Putamen (tissue), 1 donor: ENCODE measurements at regions not wholly inside any gene's neighbourhood (a gene's known extent, or its start where the extent isn't known, plus 50 kb on each side); places are given as distances from the start of the nearest gene placed in this dataset.

Source experiments
- DNase-seq: peaks from one replicate; pipeline ENCODE4 v3.0.0-alpha.2; 2016; ENCODE audit warnings: low spot score

DNA sequence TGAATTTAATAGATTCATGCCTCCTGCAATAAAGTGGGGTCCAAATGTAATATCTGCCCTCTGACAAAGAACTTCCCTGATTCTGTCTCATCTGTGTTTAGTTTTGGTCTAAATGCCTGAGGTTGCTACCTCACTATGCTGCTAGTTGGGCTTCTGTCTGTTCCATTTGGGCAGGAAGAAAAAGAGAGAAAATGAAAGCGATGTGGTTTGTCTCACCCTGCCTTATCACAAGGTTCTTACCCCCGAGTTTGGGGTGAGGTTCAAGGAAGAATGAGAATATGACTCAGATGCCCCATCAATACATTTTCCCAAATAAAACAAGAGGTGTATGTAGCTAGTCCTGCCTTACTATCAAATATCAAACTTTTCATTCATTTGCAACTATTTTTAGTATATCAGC is 132.1 kb upstream of the MTAP start:
- DNase-seq = no peak

DNA sequence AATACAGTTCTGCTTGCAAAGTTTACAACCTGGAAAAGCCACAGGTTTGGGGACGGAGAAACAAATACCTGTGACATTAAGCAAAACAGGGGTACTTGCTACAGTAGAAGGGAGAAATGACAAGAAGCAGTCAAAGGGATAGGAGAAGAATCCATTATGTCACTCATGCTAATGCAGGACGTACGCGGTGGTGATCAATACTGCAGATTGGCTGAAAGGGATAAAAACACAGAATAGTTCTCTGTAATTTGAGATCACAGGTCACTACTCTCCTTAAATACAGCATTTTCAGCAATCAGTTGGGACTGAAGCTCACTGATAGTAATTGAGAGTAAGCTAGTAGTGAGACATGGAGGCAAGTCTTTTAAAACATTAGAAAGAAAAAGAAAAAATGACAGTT is 130.3 kb upstream of the MTAP start:
- no peak for DNase-seq

- no peak for DNase-seq
Observed at GRCh38 chr9:21672761-21673160, 129.7 kb upstream of the MTAP start.

- DNase-seq = no peak
Observed at GRCh38 chr9:21674894-21675293, 127.5 kb upstream of the MTAP start.

DNA sequence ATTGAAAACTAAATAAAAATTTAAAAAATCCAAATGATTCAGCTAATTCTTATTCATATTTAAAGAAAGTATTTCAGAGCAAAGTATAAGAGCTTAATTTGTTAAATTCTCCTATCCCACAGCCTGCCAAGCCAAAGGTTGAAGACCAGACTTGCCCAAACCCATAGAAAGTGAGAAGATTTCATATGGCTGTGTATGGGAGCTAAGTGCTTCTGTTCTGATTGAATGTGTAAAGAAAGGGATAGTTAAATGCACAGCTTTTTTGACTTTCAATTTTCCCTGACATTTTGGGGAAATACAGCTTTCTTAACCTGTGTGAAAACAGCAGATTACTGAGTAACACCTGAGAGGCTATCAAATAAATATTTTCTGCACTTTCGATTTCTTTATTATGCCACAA is 125.0 kb upstream of the MTAP start:
- no peak for DNase-seq

- no peak for DNase-seq
Observed at GRCh38 chr9:21677834-21678233, 124.6 kb upstream of the MTAP start.

- no peak for DNase-seq
Observed at GRCh38 chr9:21679432-21679831, 123.0 kb upstream of the MTAP start.

- DNase-seq = no peak
Observed at GRCh38 chr9:21680590-21680989, 121.8 kb upstream of the MTAP start.

DNA sequence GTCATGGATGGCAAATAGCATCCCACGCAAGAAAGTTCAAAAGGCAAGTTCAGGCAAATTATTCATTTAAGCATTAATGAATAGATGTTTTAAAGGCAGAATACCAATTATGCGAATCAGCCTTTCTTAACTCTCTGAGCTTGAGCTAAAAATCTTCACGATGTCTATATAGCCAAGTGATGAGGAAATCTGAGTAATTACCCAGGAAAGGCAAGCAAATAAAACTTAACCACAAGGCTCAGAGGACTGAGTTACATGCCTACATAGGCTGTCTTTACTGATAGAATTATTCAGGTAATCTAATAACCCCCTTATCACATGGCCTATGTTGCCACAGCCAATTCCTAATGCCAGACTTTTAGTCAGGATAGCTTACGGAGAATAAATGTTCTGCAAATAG is 120.8 kb upstream of the MTAP start:
- no peak for DNase-seq

GRCh38 chr9:21682381-21682780 is 120.1 kb upstream of the MTAP start:
- no peak for DNase-seq

- DNase-seq = no peak
Observed at GRCh38 chr9:21682981-21683380, 119.5 kb upstream of the MTAP start.

- no peak for DNase-seq
Observed at GRCh38 chr9:21683484-21684175, 118.8 kb upstream of the MTAP start.

DNA sequence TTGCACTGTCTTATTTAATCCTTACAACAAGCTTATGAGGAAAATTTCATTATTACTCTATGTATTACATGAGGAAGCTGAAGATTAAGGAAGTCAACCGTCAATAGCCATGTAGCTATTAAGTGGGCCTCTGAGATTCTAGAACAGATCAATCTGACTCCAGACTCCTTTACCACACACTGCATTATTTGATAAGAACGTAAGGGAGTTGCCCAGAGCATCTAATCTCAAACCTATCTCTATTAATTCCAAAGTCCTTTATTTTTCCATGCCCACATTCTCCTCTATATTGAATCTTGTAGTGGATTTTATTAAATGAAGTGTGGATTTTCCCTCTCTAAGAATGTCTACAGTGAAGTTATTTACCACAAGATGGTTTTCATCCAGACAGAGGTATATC is 118.2 kb upstream of the MTAP start:
- DNase-seq = no peak

- no peak for DNase-seq
Observed at GRCh38 chr9:21684831-21685362, 117.5 kb upstream of the MTAP start.

DNA sequence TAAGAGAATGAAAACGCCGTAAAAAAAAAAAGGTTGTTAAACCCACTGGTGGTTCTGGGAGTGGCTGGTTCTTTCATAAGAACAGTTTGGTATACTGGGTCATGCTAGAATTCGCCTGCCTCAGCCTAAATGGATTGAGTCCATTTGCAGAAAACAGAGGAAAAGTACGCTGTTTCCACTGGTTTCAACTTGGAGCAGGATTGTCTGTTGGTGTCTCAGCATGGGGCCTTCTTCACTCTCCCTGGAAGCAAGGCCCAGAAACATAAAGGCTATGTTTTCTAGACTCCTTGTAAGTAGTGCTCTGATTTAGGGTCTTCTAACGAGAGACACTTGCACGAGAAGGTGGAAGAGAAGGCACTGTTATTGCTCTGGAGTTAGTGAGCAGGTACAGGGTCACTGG is 116.9 kb upstream of the MTAP start:
- no peak for DNase-seq

GRCh38 chr9:21686738-21687137 is 115.7 kb upstream of the MTAP start:
- DNase-seq = no peak

- DNase-seq = no peak
Observed at GRCh38 chr9:21687351-21687750, 115.1 kb upstream of the MTAP start.

DNA sequence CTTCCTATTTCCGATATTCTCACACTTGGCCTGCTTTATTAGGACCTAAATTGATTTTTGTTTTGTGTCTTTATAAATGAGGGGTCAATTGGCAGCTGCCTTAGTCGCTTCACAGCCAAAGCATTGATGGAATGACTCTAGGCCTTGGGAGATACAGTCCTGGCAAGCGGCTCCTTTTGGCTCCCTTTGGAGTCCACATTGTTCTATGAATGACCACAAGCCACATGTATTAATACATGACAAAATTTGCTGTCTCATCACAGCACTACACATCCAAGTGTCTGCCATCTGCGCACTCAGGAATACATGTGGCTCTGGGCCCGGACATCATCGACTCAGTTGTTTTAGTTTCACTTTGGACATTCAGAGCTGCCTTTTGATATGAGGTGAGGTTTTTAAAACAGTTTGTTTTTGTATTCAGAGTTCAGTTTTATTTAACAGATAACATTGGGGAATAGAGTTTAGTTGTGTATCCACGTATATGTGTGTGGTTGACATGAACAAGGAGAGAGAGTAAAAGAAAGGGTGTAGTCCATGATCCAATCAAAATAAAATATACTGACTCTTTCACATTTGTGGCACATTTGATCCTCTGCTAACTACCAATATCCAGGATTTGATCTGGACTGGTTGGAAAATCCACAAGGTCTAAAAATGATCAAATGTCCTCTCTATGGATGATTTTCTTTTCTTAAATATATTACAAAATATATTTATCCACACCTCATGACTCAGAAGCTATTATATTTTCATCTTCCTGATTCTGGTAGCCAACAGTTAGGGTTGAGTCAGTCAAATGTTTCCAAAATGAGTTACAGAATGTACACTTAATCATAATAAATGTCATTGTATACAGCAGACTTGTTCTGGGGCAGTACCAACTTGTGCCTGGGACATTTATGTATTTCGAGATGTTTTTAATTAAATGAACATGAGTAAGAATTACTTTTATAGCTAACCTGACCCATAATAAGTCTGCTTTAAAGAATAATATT is 114.0 kb upstream of the MTAP start:
- peak; percentile 11 for DNase-seq

GRCh38 chr9:21689854-21690253 is 112.6 kb upstream of the MTAP start:
- no peak for DNase-seq

GRCh38 chr9:21690561-21690960 is 111.9 kb upstream of the MTAP start:
- DNase-seq = no peak

- DNase-seq = no peak
Observed at GRCh38 chr9:21692390-21692789, 110.0 kb upstream of the MTAP start.

- no peak for DNase-seq
Observed at GRCh38 chr9:21694424-21694823, 108.0 kb upstream of the MTAP start.

DNA sequence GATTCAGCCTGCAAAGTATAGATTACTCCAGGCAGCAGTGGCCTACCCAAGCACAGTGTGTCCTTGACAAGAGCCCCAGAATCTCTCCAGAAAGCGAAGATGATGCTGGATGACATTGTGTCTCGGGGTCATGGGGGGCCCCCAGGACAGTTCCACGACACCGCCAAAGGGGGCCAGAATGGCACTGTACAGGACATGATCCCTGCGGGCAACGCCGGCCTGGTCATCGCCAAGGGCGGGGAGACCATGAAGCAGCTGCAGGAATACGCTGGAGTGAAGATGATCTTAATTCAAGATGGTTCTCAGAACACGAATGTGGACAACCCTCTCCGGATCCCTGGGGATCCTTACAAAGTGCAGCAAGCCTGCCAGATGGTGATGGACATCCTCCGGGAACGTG is 107.0 kb upstream of the MTAP start:
- DNase-seq = no peak
